ENCODE measurements at regions not wholly inside any gene's neighbourhood (a gene's known extent, or its start where the extent isn't known, plus 50 kb on each side); places are given as distances from the start of the nearest gene placed in this dataset.

- Histone ChIP-seq H3K27me3 (ENCODE audit: control insufficient read depth, insufficient read depth, low read length) (no peaks in the 10 kb centered on the region), H3K9me3 (ENCODE audit: control insufficient read depth, insufficient read depth, low read length) (no peaks in the 10 kb centered on the region), H3K27ac (ENCODE audit: low read depth, low read length) (no peak overlapping the region), H3K4me3 (ENCODE audit: low read depth, low read length) (no peak overlapping the region)
- DNase-seq (ENCODE audit: low read depth, low spot score), result no peak
- no peak for TF ChIP-seq CTCF (IDR thresholded peaks at IDR 0.05; ENCODE audit: low read depth, low read length)
- ChIA-PET CTCF (interaction anchor here (0.6 kb wide), 1 partner anchor 461 kb away, joined by 4 read pairs; the partner anchor contains the start of gene MAP2K1), POLR2A (interaction anchor here (0.6 kb wide), 1 partner anchor 104 kb away, joined by 4 read pairs; no protein-coding TSS in a partner anchor)
Observed at GRCh38 chr15:66847565-66847991, 145.5 kb downstream of the SMAD6 start.

GRCh38 chr15:66848116-66848515 lies 146.1 kb downstream of the SMAD6 start:
- H3K9me3 ChIP-seq (ENCODE audit: control insufficient read depth, insufficient read depth, low read length), result no peaks in the 10 kb centered on the region
- no peak overlapping the region for H3K4me3 ChIP-seq (ENCODE audit: low read depth, low read length)
- ChIA-PET POLR2A (interaction anchor here (0.6 kb wide), 1 partner anchor 104 kb away, joined by 4 read pairs; no protein-coding TSS in a partner anchor), CTCF (no interaction called here)
- no peak for DNase-seq (ENCODE audit: low read depth, low spot score)
- no peak for TF ChIP-seq CTCF (IDR thresholded peaks at IDR 0.05; ENCODE audit: low read depth, low read length)
- H3K27me3 ChIP-seq (ENCODE audit: control insufficient read depth, insufficient read depth, low read length), result no peaks in the 10 kb centered on the region
- no peak overlapping the region for H3K27ac ChIP-seq (ENCODE audit: low read depth, low read length)

DNA sequence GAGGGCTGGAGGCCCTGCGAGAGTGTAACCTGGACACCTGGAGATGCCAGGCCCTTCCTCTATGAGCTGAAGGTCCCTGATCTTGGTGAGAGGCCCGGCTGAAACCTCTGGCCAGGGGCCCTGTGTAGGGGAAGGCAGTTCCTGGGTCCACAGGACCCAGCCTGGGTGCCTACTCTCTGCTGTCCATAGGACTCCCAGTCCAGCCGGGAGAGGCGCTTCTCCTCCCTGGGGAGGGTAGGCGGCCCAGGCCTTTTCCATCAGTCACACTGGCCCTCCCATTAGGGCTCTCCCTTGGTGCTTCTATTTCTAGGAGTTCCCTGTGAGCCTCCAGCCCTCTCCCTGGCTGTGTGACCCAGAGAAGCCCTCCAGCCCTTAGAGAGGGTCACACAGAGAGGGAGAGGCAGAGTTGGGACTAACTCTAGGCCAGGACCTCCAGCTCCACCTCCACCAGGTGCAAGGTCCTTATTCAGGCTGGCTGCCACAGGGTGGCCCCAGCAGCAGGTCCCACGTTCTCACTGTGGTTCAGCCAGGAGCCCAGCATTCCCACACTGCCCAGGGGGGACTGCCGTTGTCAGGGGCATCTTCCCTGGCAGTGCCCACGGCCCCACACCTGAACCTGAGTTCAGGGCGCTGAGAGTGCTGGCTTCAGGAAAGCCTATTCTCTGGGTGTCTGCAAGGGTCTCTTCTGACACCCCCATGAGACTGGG lies 146.8 kb downstream of the SMAD6 start:
- TF ChIP-seq CTCF (IDR thresholded peaks at IDR 0.05; ENCODE audit: low read depth, low read length), result no peak
- no peak overlapping the region for H3K27ac ChIP-seq (ENCODE audit: low read depth, low read length)
- no peak overlapping the region for H3K4me3 ChIP-seq (ENCODE audit: low read depth, low read length)
- no peaks in the 10 kb centered on the region for H3K27me3 ChIP-seq (ENCODE audit: control insufficient read depth, insufficient read depth, low read length)
- no peaks in the 10 kb centered on the region for H3K9me3 ChIP-seq (ENCODE audit: control insufficient read depth, insufficient read depth, low read length)
- DNase-seq (ENCODE audit: low read depth, low spot score), result no peak
- ChIA-PET POLR2A (no interaction called here), CTCF (interaction anchor here (0.9 to 4.3 kb wide), 2 partner anchors 143 to 230 kb away, joined by 3 to 63 read pairs; no protein-coding TSS in a partner anchor)

GRCh38 chr15:66849393-66849745 lies 147.3 kb downstream of the SMAD6 start:
- Histone ChIP-seq H3K27me3 (ENCODE audit: control insufficient read depth, insufficient read depth, low read length) (no peaks in the 10 kb centered on the region), H3K4me3 (ENCODE audit: low read depth, low read length) (no peak overlapping the region), H3K27ac (ENCODE audit: low read depth, low read length) (no peak overlapping the region), H3K9me3 (ENCODE audit: control insufficient read depth, insufficient read depth, low read length) (no peaks in the 10 kb centered on the region)
- no peak for TF ChIP-seq CTCF (IDR thresholded peaks at IDR 0.05; ENCODE audit: low read depth, low read length)
- CTCF ChIA-PET, result interaction anchor here (0.9 to 4.3 kb wide), 3 partner anchors 13 to 231 kb away, joined by 3 to 63 read pairs (median 44); no protein-coding TSS in a partner anchor
- POLR2A ChIA-PET, result no interaction called here
- no peak for DNase-seq (ENCODE audit: low read depth, low spot score)

DNA sequence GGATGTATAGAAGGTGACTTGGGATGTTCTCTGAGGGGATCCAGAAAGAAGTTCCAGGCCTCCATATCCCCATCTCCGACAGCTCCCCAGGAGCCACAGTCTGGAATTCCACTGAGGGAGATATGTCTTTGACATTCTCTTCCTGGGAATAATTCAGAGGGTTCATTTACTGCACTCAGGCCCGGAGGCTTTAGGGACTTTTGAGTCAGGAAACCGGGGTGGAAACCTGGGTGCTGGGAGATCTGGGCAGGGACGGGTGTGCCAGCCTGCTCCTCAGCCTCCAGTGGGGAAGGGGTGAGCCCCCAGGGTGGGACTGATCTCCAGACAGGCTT lies 147.7 kb downstream of the SMAD6 start:
- POLR2A ChIA-PET, result no interaction called here
- Histone ChIP-seq H3K4me3 (ENCODE audit: low read depth, low read length) (no peak overlapping the region), H3K27me3 (ENCODE audit: control insufficient read depth, insufficient read depth, low read length) (no peaks in the 10 kb centered on the region), H3K27ac (ENCODE audit: low read depth, low read length) (no peak overlapping the region), H3K9me3 (ENCODE audit: control insufficient read depth, insufficient read depth, low read length) (no peaks in the 10 kb centered on the region)
- CTCF ChIA-PET, result interaction anchor here (0.9 to 4.8 kb wide), 6 partner anchors 13 to 247 kb away, joined by 3 to 63 read pairs (median 41); no protein-coding TSS in a partner anchor
- no peak for DNase-seq (ENCODE audit: low read depth, low spot score)
- TF ChIP-seq CTCF (IDR thresholded peaks at IDR 0.05; ENCODE audit: low read depth, low read length), result no peak
